Ishikawa (cell line): ENCODE measurements at regions not wholly inside any gene's neighbourhood (a gene's known extent, or its start where the extent isn't known, plus 50 kb on each side); places are given as distances from the start of the nearest gene placed in this dataset.

Source experiments
- CEBPB ChIP-seq: IDR thresholded peaks from 2 replicates; pipeline ENCODE4 v1.6.1; 2012
- CREB1 ChIP-seq: IDR thresholded peaks from 2 replicates; pipeline ENCODE4 v1.6.1; 2012; ENCODE audit warnings: low read depth
- EGR1 ChIP-seq: IDR thresholded peaks from 2 replicates; pipeline ENCODE4 v1.6.1; 2012
- EP300 ChIP-seq: IDR thresholded peaks from 2 replicates; pipeline ENCODE4 v1.6.1; 2012; ENCODE audit warnings: borderline replicate concordance
- FOXM1 ChIP-seq: IDR thresholded peaks from 2 replicates; pipeline ENCODE4 v1.6.1; 2012; ENCODE audit warnings: low read depth, borderline replicate concordance
- MAX ChIP-seq: IDR thresholded peaks from 2 replicates; pipeline ENCODE4 v1.6.1; 2012
- NFIC ChIP-seq: IDR thresholded peaks from 2 replicates; pipeline ENCODE4 v1.6.1; 2012
- RAD21 ChIP-seq: IDR thresholded peaks from 2 replicates; pipeline ENCODE4 v1.6.1; 2012; ENCODE audit warnings: low read depth
- TAF1 ChIP-seq: IDR thresholded peaks from 2 replicates; pipeline ENCODE4 v1.6.1; 2012; ENCODE audit warnings: low read depth, mild to moderate bottlenecking
- TCF12 ChIP-seq: IDR thresholded peaks from 2 replicates; pipeline ENCODE4 v1.6.1; 2012; ENCODE audit warnings: low read depth
- TEAD4 ChIP-seq: IDR thresholded peaks from 2 replicates; pipeline ENCODE4 v1.6.1; 2012
- YY1 ChIP-seq: IDR thresholded peaks from 2 replicates; pipeline ENCODE4 v1.6.1; 2012; ENCODE audit warnings: low read depth
- ZBTB7A ChIP-seq: IDR thresholded peaks from 2 replicates; pipeline ENCODE4 v1.6.1; 2012; ENCODE audit warnings: low read depth
- TF ChIP-seq, protein P1 (sequence below): IDR thresholded peaks from 2 replicates; pipeline ENCODE4 v1.6.1; 2012
- TF ChIP-seq, protein P2 (sequence below): IDR thresholded peaks from 2 replicates; pipeline ENCODE4 v1.6.1; 2012; ENCODE audit warnings: low read depth, mild to moderate bottlenecking

- TF ChIP-seq, protein P1, sequence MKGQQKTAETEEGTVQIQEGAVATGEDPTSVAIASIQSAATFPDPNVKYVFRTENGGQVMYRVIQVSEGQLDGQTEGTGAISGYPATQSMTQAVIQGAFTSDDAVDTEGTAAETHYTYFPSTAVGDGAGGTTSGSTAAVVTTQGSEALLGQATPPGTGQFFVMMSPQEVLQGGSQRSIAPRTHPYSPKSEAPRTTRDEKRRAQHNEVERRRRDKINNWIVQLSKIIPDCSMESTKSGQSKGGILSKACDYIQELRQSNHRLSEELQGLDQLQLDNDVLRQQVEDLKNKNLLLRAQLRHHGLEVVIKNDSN: peak; percentile 90
- TF ChIP-seq EP300: no peak
Observed at GRCh38 chr16:86975445-86975844, 341.7 kb downstream of the C16orf95 start.

GRCh38 chr16:86977076-86977676, 340.0 kb downstream of the C16orf95 start:
- TF ChIP-seq, protein P2, sequence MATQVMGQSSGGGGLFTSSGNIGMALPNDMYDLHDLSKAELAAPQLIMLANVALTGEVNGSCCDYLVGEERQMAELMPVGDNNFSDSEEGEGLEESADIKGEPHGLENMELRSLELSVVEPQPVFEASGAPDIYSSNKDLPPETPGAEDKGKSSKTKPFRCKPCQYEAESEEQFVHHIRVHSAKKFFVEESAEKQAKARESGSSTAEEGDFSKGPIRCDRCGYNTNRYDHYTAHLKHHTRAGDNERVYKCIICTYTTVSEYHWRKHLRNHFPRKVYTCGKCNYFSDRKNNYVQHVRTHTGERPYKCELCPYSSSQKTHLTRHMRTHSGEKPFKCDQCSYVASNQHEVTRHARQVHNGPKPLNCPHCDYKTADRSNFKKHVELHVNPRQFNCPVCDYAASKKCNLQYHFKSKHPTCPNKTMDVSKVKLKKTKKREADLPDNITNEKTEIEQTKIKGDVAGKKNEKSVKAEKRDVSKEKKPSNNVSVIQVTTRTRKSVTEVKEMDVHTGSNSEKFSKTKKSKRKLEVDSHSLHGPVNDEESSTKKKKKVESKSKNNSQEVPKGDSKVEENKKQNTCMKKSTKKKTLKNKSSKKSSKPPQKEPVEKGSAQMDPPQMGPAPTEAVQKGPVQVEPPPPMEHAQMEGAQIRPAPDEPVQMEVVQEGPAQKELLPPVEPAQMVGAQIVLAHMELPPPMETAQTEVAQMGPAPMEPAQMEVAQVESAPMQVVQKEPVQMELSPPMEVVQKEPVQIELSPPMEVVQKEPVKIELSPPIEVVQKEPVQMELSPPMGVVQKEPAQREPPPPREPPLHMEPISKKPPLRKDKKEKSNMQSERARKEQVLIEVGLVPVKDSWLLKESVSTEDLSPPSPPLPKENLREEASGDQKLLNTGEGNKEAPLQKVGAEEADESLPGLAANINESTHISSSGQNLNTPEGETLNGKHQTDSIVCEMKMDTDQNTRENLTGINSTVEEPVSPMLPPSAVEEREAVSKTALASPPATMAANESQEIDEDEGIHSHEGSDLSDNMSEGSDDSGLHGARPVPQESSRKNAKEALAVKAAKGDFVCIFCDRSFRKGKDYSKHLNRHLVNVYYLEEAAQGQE: no peak
- TF ChIP-seq MAX: no peak
- no peak for TF ChIP-seq EGR1
- no peak for TF ChIP-seq EP300
- TF ChIP-seq TCF12: no peak
- no peak for TF ChIP-seq ZBTB7A
- no peak for TF ChIP-seq CREB1
- TF ChIP-seq TAF1: no peak
- TF ChIP-seq NFIC: no peak
- TF ChIP-seq CEBPB: no peak

DNA sequence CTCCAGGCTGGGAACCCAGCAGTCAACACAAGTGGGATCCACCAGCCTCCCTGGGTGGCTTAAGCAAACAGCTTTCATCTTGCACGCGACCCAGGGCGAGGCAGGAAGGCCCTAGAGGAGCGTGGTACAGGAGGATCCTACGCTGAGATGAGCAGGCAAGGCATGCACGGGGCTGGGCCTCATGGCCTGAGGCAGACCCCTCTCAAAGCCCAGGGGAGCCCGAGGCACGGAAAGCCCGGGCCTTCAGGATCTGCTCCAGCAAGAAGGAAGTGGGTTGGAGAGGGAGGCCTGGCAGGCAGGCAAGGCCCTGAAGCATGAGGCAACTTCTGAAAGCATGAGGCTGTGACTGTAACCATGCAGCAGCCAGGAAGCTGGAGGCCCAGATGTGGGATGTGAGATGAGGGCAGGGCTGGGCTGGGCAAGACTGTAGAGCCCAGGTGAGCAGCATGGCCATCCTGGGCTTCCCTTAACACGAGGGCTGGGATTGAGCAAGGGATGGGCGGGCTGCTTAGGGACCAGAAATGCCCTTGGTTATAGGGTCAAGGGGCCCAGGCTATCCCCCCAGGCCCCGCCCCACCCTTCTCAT, 338.7 kb downstream of the C16orf95 start:
- TF ChIP-seq RAD21: no peak

DNA sequence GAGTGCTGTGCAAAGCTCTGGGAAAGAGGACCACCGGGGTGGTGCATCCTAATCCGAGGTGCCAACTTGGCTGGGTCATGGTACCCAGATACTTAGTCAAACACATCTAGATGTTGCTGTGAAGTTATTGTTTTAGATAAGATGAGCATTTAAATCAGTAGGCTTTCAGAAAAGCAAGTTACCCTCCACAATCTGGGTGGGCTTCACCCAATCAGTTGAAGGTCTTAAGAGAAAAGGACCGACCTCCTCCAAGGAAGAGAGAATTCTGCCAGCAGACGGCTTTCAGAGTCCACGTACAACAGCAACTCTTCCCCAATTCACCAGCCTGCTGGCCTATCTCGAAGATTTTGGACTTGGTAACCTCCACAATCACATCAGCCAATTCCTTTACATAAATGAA, 338.1 kb downstream of the C16orf95 start:
- TF ChIP-seq EP300: no peak
- TF ChIP-seq ZBTB7A: no peak
- no peak for TF ChIP-seq RAD21
- TF ChIP-seq EGR1: no peak
- TF ChIP-seq FOXM1: no peak
- TF ChIP-seq CREB1: no peak
- no peak for TF ChIP-seq TEAD4
- TF ChIP-seq MAX: no peak
- TF ChIP-seq NFIC: no peak
- no peak for TF ChIP-seq TCF12
- TF ChIP-seq, protein P1: no peak
- TF ChIP-seq YY1: no peak
- TF ChIP-seq, protein P2: no peak

- no peak for TF ChIP-seq MAX
- no peak for TF ChIP-seq CEBPB
- TF ChIP-seq, protein P2: no peak
- TF ChIP-seq FOXM1: no peak
- no peak for TF ChIP-seq EP300
- no peak for TF ChIP-seq YY1
- no peak for TF ChIP-seq TAF1
- no peak for TF ChIP-seq NFIC
- TF ChIP-seq, protein P1: no peak
- TF ChIP-seq EGR1: no peak
- TF ChIP-seq RAD21: no peak
- TF ChIP-seq TEAD4: no peak
- no peak for TF ChIP-seq TCF12
- no peak for TF ChIP-seq CREB1
Observed at GRCh38 chr16:86979984-86980553, 337.1 kb downstream of the C16orf95 start.
